Activated CD4-positive, alpha-beta T cell treated with anti-CD3 and anti-CD28 coated beads, Interleukin-2, Interleukin-4, amounts not matched to agents 100 ng/mL and 50 ng/mL, durations not matched to agents 16 hours and 8 hours (primary cell): ENCODE measurements at regions not wholly inside any gene's neighbourhood (a gene's known extent, or its start where the extent isn't known, plus 50 kb on each side); places are given as distances from the start of the nearest gene placed in this dataset.

Experiments
- DNase-seq: peaks from one replicate; pipeline ENCODE4 v3.0.0-alpha.2; 2020; ENCODE audit warnings: low spot score

DNA sequence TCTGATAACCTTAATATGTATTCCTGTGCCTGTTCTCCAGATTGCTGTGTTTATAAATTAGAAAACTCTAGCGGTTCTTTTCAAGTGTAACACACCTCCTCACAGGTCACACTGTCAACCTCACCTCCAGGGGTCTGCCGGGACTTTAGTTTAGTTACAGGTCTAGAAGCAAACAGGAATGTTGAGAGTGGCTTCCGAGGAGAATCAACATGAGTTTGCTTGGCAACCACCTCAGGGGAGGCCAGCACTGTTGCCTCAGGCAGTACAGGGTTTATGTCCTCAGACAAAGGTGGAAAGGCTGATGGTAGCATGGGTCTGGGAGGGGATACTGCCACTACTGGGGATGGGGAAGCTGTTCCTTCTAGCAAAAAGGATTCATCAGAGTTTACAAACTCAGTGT, 438.0 kb downstream of the DTHD1 start:
- DNase-seq = no peak

DNA sequence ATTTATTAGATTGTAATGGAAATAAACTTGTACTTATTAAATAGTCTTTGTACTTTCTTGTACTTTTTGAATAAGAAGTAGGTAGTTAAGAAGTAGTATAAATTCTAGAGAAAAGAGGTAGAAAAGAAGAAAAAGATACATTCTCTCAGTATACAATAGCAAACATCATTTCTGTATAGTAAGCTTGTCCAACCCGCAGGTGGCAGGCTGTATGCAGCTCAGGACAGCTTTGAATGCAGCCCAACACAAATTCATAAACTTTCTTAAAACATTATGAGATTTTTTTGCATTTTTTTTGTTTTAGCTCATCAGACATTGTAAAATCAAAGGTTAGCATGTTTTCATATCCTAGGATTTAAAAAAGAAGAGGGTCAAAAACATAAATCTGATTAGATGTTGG, 441.6 kb downstream of the DTHD1 start:
- no peak for DNase-seq

DNA sequence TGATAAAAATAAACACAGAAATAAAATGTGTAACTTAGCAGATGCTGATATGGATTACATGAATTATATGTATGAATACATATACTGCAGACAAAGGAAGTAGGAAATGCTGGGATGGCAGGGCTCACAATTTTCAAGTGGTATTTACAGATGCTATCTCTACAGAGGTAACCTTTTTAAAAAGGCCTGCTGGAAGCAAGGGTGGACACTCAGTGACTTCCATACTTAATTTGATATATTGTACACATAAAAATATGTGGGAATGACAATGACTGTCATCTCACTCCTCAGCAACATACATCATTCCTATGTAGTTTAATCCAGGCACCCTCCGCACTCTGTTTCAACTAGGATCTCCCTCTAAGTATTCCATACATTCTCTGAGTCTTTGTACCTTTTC, 452.9 kb downstream of the DTHD1 start:
- no peak for DNase-seq

DNA sequence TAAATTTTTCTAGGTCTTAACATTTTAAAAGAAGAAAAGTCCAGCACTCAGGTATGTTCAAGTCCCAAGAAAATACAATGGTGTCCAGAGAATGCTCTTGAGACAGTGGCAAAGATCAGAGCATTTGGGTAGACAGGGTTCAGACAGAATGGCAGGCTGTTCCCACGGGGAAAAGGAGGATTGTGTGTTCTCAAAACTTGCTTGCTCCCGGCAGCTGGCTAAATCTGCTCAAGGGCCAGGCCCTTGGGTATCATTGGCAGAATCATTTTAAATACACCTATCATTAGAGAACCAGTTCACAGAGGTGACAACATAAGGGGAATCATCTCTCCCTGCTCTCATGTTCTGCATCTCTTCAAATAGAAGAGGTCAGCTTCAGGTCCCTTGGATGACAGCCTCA, 456.3 kb downstream of the DTHD1 start:
- DNase-seq = no peak

DNA sequence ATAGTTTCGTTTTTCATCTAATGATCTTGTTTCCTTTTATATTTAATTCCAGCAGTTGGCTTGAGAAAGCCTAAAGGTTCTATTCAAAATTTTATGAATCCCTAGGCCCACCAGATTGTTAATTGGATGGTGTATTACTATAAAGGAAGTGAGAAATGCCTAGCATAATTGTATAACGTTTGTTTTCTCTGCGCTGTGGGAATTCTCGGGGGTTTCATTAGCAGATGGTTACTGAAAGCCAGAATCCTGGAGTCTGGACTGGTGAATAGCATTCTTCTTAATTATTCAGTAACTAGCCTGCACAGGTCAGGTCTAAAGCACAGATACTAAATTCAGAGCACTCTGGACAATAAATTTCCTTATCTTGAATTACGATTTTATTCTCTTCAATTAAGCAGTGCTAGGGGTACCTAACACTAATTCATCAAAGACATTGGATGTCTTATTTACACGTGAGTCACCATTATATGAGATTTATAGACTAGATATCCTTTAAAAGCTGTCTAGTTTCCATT, 459.4 kb downstream of the DTHD1 start:
- DNase-seq = no peak

DNA sequence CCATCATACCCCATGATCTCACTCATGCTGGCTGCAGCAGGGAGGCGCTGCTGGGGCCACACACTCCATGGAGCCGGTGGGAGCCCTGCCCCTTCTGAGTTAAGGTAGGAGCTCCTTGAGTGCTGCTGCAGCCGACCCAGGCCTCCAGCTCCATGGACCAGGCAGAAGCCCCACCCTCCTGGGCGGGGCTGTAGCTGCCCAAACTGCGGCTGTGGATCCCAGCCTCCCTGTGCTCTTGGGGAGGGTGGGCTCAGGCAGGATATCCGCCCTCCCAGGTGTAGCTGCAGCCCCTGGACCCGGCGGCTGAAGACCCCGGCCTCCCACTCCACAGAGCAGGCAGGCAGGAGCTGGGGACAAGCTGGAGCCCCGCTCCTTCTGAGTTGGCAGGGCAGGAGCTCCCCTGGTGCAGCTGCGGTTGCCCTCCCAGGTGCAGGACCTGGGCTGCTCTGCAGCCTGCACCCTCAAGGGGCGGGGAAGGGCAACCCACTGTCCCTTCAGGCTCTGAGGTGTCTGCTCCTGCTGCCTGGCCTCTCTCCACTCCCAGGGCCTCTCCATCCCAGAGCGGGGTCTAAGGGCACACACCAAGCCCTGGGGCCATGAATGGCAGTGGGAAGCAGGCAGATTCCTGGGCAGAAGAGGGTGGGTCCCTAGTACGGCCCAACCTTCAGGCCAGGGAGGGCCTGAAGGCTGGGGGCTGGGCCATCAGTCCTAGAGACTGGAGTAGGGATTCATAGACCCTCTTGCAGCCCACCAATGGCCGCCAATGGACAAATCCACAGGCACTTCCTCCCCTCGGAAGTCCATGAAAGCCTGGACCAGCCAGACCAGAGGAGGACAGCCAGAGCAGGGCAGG, 466.1 kb downstream of the DTHD1 start:
- no peak for DNase-seq

DNA sequence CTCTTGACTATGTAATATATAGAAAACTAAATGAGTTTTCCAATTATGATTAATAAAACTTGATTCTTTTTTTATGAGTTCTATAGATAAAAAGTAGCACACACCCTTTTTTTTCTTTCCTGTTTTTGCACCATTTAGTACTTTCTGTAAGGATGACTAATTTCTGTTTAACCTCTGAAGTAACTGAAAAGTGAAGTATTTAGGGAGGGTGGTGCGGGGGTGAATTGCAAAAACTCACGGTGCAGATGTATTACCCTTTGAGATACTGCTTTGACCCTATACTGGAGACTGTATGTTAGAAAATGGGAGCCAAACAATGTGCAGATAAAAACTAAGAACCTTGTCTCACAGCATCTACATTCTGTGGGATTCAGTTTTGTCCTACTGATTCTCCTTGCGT, 471.6 kb downstream of the DTHD1 start:
- DNase-seq = peak; percentile 6

DNA sequence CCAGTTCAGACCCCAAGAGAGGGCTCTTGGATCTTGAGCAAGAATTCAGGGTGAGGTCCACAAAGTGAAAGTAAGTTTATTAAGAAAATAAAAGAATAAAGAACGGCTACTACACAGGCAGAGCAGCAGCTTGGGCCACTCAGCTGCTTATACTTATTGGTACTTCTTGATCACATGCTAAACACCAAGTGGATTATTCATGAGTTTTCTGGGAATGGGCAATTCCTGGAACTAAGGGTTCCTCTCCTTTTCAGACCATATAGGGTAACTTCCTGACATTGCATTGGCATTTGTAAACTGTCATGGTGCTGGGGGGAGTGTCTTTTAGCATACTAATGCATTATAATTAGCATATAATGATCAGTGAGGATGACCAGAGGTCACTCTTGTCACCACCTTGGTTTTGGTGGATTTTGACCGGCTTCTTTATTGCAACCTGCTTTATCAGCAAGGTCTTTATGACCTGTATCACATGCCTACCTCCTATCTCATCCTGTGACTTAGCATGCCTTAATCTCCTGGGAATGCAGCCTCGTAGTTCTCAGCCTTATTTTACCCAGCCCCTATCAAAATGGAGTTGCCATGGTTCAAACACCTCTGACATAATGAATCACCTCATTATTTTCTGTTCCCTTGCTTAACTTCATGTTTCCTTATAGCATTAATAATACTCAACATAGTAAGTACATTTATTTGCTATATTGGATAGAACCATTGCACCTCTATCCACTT, 476.3 kb downstream of the DTHD1 start:
- no peak for DNase-seq

DNA sequence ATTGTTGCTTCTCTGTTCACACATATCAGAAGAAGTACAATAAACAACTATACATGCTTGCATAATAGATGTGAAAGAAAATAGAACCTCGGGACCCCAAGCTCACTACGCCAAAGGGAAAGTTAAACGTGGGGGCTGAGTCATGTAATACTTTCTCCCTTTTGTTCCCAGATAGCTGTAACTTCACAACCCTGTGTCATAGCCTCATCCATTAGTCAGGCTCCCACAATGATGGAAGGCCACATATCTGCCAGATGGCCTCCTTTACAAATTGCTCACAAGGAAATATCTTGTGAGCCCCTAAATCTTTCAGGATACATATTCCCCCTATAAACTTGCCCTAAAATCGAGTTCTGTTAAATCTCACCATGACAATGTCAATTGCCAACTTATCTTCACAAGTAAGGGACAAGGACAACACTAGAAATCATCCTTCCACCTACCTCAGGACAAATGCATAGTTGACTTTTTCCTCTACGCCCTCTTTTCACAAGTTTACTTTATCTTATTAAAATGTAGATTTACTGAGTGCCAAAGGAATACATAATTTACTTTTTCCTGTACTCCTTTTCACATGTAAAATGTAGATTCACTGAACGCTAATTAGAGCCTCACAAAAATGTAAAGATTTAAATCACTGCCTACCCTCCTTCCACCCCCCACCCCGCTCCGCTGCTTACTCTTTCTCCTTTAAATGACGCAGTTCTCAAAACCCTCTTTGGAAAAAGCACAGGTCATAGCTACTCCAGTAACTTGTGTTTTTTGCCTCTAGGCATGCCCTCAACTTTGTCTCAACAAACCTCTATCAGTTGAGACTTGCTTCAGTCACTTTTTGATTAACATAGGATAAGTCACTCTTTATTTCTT, 477.1 kb downstream of the DTHD1 start:
- no peak for DNase-seq

DNA sequence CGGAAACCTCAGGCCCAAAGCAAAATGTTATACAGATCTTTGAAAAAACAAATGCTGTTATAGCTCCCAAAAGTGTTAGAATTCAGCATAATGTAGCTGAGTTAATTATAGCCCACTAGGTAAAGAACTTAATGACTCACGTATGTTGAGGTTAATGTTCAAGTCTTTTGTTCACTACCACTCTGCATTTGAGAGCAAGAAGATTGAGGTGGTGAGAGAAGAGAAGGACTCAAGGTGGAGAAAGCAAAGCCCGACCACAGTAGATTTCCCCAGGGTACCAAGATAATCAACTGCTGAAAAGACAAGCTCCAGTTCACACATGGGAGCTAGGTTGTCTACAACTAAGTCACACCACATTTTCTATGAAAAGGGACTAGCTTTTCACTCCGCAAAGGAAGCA, 480.2 kb downstream of the DTHD1 start:
- DNase-seq = no peak

DNA sequence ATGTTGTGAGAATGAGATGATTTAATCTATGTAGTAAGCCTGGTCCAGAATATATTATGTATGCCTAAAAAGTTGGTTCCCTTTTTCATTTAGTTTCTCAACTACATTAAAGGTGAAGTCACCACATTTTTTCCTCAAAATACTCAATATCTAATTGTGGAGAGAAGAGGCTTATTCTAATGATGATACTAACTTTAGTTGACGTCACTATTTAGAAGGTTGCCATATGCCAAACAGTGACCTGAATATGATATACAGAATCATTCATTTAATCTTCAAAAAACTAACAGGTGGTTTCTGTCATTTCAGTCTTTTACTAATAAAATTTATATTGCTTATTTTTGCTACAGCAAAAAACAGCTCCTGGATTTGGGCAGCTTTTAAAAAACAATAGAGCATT, 480.7 kb upstream of the NWD2 start:
- no peak for DNase-seq

DNA sequence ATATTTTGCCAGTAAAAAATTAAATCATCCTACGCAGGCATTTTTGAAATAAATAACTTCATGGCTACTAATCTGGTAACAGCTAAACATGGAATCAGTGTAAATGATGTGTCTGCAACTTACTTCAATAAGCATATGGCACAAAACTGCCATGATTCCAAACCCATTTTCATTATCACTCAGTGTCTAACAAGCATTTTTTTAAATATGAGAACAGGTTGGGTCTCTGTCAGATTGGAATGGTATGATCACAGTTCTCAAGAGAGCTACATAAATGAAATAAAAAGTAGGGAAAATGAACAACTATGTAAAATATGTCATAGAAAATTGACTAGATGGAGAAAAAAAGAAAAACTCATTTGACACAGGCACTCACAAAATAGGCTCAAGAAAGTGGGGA, 476.9 kb upstream of the NWD2 start:
- no peak for DNase-seq

DNA sequence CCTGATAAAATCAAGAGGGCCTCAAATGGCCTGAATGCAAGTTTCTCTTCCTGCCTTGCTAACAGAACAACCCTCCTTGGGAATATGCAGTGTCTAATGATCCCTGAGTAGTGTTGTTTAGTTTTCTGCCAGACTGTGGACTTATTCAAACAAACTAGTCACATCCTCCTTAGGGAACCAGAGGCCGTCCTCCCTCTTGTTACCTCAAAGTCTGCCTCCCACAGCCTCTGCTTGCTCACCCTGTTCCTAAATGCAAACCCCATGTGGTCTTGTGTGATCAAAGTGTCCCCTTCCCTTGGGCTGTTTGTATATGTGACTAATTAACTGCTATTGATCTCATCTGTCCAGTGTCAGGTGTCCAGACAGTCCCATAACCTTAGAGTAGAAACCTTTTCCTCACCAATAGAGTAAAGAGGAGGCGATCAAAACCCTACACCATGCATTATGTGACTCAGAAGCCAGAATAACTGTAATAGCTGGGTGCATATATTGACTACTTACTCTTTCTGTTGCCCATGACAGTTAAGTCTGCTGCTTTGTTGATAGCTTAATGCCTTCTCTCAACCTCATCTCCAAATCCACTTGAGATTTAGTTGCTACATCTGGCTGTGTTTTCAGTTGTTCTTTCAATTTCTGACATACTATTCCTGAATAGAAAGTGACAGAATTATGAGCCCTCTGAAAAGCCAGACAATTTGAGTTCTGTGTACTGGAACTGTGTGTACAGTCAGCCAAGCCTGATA, 473.0 kb upstream of the NWD2 start:
- no peak for DNase-seq

DNA sequence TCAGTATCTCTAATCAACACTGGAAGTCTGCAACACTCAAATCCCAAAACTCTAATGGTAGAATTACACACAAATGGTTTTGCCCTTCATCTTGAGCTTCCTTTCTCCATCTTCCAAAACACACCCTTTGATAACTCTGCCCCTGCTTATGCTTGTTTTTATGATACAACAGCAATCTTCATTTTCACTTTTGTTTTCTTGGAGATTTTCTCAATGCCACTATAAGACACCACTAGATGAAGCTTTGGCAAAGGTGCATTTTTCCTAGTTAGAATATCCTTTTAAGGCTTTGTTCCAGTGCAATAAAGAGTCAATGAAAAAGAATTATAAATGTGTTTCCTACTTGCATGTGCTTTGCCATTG, 472.4 kb upstream of the NWD2 start:
- no peak for DNase-seq

DNA sequence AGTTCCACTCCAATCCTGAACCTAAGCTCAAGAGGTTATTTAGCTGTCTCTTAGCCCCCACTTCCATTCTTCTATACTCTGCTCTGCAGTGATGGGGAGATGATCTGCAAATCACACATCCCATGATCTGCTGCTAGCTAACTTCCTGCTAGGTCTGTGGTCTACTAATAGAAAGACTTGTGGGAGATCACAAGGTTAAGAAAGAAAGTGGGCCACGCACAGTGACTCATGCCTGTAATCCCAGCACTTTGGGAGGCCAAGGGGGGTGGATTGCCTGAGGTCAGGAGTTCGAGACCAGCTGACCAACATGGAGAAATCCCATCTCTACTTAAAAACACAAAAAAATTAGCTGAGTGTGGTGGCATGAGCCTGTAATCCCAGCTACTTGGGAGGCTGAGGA, 471.1 kb upstream of the NWD2 start:
- no peak for DNase-seq

DNA sequence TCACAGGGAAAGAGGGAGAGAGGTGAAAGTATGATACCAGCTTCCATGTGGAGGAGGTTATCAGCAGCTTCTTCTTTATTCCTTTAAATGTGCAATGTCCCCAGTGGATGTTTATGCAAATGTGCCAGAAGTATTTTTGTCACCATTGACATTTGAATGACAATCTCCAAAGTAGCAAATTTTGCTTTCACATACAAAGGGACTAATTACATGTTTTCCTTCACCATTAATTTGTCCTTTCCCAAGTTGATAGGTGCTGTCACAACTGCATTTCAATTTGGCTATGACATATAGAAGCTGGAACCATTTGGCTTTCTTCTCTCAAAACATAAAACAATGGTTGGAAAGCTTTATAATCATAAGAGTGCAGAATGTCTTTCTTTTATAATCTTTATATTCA, 469.0 kb upstream of the NWD2 start:
- DNase-seq = no peak

DNA sequence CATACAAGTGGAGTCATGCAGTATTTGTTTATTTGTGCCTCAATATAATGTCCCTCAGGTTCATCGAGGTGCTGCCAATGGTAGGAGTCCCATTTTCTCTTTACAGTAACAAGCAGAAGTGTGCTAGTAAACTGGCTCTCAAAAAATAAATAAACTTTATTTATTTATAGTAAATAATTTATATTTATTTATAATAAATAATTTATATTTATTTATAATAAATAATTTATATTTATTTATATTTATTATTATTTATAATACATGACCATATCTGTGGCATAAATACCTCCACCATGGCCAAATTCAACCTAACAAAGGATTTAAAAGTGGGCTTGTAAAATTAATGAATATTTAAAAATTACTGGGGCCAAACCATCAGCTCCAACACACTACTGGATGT, 464.9 kb upstream of the NWD2 start:
- DNase-seq = no peak

DNA sequence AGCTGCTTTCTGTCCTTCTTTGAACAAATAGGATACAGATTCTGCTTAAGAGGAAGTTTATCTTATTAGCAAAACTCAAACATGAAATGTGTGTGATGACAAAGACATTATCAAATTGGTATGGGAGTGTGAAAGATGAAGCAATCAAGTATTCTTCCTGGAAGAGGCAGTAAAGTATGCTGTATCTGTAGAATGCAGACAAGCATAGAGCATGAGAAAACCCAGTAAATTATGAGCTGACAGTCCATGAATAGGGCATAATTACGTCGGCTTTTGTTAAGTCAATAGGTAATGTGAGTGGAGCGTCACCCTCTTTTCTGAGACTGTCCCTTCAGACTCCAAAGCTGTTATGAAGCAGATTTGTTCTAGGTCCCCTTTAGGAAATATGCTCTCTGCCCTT, 458.6 kb upstream of the NWD2 start:
- DNase-seq = no peak

DNA sequence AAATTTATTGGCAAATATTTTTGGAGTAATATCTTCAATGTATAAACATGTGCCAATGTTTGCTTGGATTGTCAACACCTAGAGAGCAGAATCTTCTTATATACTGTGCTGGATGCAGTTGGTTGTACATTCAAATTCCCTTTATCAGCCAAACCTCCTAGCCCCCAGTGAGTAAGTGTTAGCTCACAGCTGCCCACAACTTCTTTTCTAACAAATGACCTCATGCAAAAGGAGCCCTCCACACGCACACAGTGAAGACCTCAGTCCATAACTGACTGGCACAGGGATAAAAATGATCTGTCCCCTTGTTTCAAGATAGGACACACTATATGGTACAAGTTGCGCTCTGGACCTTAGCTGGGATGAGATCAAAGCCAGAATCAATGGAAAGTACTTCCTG, 458.0 kb upstream of the NWD2 start:
- no peak for DNase-seq

DNA sequence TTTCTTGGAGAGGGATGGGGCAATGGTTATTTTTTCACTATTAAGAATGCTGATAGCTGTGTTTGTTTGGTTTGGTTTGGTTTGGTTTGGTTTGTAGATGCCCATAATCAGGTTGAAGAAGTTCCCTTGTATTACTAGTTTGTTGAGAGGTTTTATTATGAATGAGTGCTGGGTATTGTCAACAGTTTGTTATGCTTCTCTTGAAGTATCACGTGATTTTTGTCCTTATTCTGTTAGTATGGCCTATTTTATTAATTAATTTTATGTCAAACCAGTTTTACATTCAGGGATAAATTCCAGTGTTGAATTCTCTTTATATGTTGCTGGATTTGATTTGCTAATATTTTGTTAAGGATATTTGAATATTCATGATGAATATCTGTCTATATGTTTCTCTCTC, 449.8 kb upstream of the NWD2 start:
- no peak for DNase-seq

DNA sequence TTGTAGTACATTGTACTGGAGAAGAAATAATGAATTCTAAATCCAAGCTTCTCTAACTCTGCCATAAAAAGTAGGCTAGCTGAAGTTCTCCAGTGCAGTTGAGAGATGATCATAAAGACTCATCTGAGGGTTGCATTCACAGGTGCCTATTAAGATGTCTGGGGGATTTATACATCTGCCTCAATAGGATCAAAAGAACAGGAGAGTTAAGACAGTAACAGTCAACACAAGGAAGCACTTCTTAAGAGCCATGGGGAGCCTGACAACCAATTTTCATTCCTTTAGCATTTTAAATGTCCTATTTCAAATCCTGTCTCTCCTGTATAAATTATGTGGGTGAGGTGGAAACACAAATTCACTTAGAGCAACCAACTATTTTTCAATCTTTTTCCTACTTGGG, 432.4 kb upstream of the NWD2 start:
- no peak for DNase-seq

DNA sequence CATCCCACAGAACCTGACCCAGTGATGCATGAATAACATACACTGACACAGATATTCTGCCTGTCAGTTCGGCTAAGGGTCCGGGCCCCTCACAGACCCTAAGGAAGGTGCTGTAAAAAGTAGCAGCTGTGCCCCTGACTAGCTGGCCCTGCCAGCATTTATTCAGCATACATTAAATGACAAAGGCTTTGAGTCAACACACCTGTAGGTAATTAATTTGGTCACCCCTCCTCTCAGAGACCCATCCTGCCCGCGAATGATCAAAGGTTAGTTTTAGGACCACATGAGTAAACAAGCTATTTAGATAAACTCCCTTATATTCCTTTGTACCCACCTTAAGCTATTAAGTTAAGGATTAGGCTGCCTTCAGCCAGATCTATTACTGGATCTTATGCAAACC, 429.0 kb upstream of the NWD2 start:
- no peak for DNase-seq
